Glutamatergic neuron (in vitro differentiated cells): ENCODE measurements at regions not wholly inside any gene's neighbourhood (a gene's known extent, or its start where the extent isn't known, plus 50 kb on each side); places are given as distances from the start of the nearest gene placed in this dataset.

Experiments used
- DNase-seq: peaks from one replicate; pipeline ENCODE4 v3.0.0; 2022
- H3K27ac Mint-ChIP-seq: one replicate; pipeline ENCODE4 v1.8.0; 2020; ENCODE audit warnings: mild to moderate bottlenecking, mixed read lengths, inconsistent platforms; ENCODE audit not compliant: unreplicated experiment
- H3K27me3 Mint-ChIP-seq: one replicate; pipeline ENCODE4 v1.8.0; 2020; ENCODE audit warnings: mild to moderate bottlenecking, moderate library complexity, mixed read lengths, inconsistent platforms; ENCODE audit not compliant: unreplicated experiment
- H3K36me3 Mint-ChIP-seq: one replicate; pipeline ENCODE4 v1.8.0; 2020; ENCODE audit warnings: mild to moderate bottlenecking, mixed read lengths, inconsistent platforms; ENCODE audit not compliant: unreplicated experiment
- H3K4me1 Mint-ChIP-seq: one replicate; pipeline ENCODE4 v1.8.0; 2020; ENCODE audit warnings: mild to moderate bottlenecking, low read depth, mixed read lengths, inconsistent platforms; ENCODE audit not compliant: unreplicated experiment
- H3K4me3 Mint-ChIP-seq: one replicate; pipeline ENCODE4 v1.8.0; 2020; ENCODE audit warnings: mild to moderate bottlenecking, mixed read lengths, inconsistent platforms; ENCODE audit not compliant: unreplicated experiment
- H3K9me3 Mint-ChIP-seq: one replicate; pipeline ENCODE4 v1.8.0; 2020; ENCODE audit warnings: mild to moderate bottlenecking, moderate library complexity, mixed read lengths, inconsistent platforms; ENCODE audit not compliant: unreplicated experiment
- TF ChIP-seq, protein P1 (sequence below): fragments of 200-600 bp; sonication (generic); IDR thresholded peaks from one replicate; pipeline ENCODE4 v1.5.0; 2021; ENCODE audit not compliant: partially characterized antibody, unreplicated experiment

DNA sequence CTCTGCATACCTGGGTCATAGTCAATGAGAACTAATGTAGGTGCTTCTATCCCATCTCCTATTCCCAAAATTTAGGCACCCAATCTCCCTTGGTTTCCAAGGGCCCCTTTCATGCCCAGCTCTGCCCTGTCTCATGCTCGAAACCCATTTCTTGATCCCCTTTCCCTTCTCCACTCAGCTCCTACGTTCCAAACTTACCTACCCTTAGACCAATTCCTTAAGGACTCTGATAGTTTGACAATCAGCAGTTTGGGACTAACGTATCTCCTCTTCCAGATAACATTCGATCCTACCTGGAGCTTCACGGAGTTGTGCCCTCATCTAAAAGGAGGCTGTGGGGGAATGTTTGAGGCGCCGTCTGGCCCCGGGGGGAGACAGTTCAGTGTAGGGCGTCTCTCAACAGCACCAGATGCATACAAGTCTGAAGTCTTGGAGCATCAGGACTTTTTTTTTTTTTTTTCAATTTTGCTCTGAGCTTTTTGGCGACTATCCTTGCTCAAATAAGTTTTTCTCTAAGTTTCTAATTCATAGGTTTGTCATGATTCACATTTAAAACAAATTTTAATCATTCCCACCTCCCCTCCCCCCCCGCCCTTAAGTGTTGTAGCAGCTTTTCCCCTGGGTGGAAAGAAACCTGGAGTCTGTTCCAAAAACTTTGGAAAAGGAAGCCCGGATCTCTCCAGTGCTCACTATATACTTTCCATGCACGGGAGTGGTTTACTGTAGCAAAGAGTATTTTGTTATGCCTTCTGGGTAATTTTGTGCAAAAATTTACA, 141.2 kb upstream of the LGALSL start:
- DNase-seq, result no peak
- no peak overlapping the region for H3K27ac Mint-ChIP-seq
- TF ChIP-seq, protein P1, sequence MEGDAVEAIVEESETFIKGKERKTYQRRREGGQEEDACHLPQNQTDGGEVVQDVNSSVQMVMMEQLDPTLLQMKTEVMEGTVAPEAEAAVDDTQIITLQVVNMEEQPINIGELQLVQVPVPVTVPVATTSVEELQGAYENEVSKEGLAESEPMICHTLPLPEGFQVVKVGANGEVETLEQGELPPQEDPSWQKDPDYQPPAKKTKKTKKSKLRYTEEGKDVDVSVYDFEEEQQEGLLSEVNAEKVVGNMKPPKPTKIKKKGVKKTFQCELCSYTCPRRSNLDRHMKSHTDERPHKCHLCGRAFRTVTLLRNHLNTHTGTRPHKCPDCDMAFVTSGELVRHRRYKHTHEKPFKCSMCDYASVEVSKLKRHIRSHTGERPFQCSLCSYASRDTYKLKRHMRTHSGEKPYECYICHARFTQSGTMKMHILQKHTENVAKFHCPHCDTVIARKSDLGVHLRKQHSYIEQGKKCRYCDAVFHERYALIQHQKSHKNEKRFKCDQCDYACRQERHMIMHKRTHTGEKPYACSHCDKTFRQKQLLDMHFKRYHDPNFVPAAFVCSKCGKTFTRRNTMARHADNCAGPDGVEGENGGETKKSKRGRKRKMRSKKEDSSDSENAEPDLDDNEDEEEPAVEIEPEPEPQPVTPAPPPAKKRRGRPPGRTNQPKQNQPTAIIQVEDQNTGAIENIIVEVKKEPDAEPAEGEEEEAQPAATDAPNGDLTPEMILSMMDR, result no peak

GRCh38 chr2:64313398-64313723, 140.6 kb upstream of the LGALSL start:
- Mint-ChIP-seq H3K27me3 (no peaks in the 10 kb centered on the region), H3K4me1 (peaks cover 8% of the 10 kb centered on the region), H3K36me3 (peaks cover 3% of the 10 kb centered on the region), H3K9me3 (peaks cover 3% of the 10 kb centered on the region), H3K27ac (no peak overlapping the region), H3K4me3 (no peak overlapping the region)
- DNase-seq, result no peak
- TF ChIP-seq, protein P1, result no peak

More for the DNA sequence above, 141.2 kb upstream of the LGALSL start:
- H3K4me3 Mint-ChIP-seq, result no peak overlapping the region
- H3K9me3 Mint-ChIP-seq, result peaks cover 3% of the 10 kb centered on the region
- no peaks in the 10 kb centered on the region for H3K27me3 Mint-ChIP-seq
- peaks cover 8% of the 10 kb centered on the region for H3K4me1 Mint-ChIP-seq
- H3K36me3 Mint-ChIP-seq, result peaks cover 3% of the 10 kb centered on the region

- H3K27ac Mint-ChIP-seq, result no peak overlapping the region
- no peak for DNase-seq
- H3K36me3 Mint-ChIP-seq, result peaks cover under 1% of the 10 kb centered on the region
- peaks cover 8% of the 10 kb centered on the region for H3K4me1 Mint-ChIP-seq
- no peak overlapping the region for H3K4me3 Mint-ChIP-seq
- H3K27me3 Mint-ChIP-seq, result no peaks in the 10 kb centered on the region
- TF ChIP-seq, protein P1, result no peak
- peaks cover 3% of the 10 kb centered on the region for H3K9me3 Mint-ChIP-seq
These were observed 138.5 kb upstream of the LGALSL start for GRCh38 chr2:64315291-64315960.

GRCh38 chr2:64317707-64318475, 136.1 kb upstream of the LGALSL start:
- Mint-ChIP-seq H3K4me3 (no peak overlapping the region), H3K27ac (no peak overlapping the region), H3K36me3 (no peaks in the 10 kb centered on the region), H3K9me3 (peaks cover 3% of the 10 kb centered on the region), H3K27me3 (peaks cover 3% of the 10 kb centered on the region), H3K4me1 (peaks cover 18% of the 10 kb centered on the region)
- DNase-seq, result no peak
- TF ChIP-seq, protein P1, result no peak

- H3K4me1 Mint-ChIP-seq, result peaks cover 23% of the 10 kb centered on the region
- H3K27ac Mint-ChIP-seq, result no peak overlapping the region
- H3K4me3 Mint-ChIP-seq, result no peak overlapping the region
- peaks cover 3% of the 10 kb centered on the region for H3K27me3 Mint-ChIP-seq
- DNase-seq, result no peak
- TF ChIP-seq, protein P1, result no peak
- H3K9me3 Mint-ChIP-seq, result peaks cover 3% of the 10 kb centered on the region
- H3K36me3 Mint-ChIP-seq, result no peaks in the 10 kb centered on the region
These were observed 135.6 kb upstream of the LGALSL start for GRCh38 chr2:64318476-64318748.
